NCI-H69 (cell line): ENCODE measurements at regions not wholly inside any gene's neighbourhood (a gene's known extent, or its start where the extent isn't known, plus 50 kb on each side); places are given as distances from the start of the nearest gene placed in this dataset.

Experiments
- DNase-seq: peaks from one replicate; lab custom pipeline; 2025; lab: John Stamatoyannopoulos, UW

GRCh38 chr18:37741032-37741623 lies 175.5 kb upstream of the CELF4 start:
- DNase-seq, result no peak

GRCh38 chr18:37734406-37734805 lies 168.8 kb upstream of the CELF4 start:
- no peak for DNase-seq

DNA sequence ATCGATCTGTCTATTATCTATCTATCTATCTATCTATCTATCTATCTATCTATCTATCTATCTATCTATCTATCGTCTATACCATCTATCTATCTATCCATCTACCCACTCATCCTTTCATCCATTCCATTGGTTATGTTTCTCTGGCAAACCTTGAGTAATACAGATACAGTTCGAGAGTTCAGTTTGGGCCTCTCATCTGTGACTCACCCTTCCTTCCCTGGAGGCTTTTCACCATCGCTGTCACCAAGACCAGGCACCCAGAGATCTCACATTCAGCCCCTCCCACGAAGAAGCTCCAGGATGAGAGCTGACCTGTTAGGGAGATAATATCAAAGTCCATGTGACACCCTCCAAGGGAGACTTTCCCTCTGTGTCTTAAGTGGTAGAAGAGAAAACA lies 164.1 kb upstream of the CELF4 start:
- no peak for DNase-seq

DNA sequence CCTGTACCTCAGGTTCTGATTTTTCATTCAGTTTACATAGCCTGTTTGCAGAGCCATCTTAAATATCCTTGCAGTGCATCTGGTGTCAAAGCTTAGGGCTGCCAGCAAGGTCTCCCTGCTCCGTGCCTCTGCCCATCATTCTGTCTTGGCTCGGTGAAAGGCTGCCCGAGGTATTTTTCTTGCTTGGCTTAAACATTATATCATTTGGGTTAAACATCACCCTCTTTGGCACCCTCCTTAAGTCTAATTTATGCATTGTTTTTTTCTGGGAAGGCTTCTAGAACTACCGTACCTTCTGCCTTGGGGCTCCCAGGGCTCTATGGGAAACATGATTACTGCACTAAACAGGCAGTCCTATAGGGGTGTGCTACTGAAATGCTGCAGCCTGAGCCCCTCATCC lies 158.6 kb upstream of the CELF4 start:
- DNase-seq, result no peak

DNA sequence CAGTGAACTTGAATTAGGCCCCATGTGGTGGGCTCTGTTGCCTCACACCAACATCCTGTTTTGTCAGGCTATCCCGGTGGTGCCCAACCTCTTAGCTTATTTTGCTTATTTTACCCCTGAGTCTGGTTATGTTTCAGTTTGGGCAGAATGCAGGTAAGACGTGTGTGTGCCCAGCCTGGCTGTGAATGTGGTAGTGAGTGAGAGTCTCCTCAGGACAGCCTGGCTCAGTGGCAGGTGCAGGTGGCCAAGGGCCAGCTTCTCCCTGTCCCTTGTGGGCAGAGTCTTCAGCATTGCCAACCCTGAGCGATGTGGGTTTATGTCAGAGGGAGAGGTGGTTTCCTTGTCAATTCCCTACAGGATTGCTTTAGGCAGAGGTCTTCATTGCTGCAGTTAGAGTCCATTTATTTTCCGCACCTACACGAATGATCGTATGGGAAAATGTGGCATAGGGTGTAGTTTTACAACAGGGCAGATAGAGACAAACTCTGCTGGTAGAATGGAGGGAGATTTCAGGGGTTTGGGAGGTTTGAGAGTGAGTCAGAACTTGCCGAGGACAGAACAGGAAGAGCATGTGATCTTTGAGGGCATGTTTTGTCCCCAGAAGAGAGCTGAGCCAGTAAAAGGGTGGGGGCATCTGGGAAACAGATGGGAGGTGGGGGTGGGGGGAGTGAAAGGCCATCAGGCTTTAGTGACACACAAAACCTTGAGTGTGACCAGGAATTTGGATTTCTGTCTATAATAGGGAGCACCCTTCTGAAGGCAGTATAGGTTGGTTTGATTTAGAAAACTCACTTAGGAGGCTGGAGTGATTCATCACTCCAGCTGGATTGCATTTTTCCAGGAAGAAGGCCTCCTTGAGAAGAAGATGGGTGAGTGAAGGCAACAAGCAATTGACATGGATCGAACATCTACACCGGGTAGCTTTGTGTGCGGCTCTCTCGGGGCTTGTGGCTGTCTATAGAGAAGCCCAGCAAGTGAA lies 156.2 kb upstream of the CELF4 start:
- DNase-seq, result no peak

GRCh38 chr18:37720663-37721062 lies 155.1 kb upstream of the CELF4 start:
- DNase-seq, result no peak

GRCh38 chr18:37717656-37718055 lies 152.1 kb upstream of the CELF4 start:
- DNase-seq, result no peak

GRCh38 chr18:37717098-37717497 lies 151.5 kb upstream of the CELF4 start:
- no peak for DNase-seq

DNA sequence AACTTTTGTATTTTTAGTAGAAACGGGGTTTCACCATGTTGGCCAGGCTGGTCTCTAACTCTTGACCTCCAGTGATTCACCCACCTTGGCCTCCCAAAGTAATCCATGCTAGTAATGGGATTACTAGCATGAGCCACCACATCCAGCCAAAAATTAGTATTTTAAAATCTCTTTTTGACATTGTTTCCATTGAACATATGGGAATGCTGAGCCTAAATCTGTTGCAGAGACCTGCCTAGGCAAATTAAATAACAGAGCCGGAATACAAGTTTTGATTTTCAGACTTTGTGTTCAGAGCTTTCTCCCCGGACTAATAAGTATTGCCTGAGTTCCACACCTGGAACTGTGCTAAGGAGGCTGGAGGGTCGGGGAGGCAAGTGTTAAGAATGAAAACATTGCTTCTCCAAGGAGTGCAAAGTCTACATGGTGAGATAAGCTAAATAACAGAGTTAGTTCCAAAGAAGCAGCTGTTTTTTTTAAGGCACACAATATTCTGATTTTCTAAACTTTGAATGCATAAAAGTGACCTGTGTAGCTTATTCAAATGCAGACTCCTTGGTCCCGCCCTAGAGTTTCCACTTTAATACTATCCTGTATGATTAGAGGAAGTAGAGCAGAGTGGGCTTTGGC lies 150.6 kb upstream of the CELF4 start:
- DNase-seq, result no peak

DNA sequence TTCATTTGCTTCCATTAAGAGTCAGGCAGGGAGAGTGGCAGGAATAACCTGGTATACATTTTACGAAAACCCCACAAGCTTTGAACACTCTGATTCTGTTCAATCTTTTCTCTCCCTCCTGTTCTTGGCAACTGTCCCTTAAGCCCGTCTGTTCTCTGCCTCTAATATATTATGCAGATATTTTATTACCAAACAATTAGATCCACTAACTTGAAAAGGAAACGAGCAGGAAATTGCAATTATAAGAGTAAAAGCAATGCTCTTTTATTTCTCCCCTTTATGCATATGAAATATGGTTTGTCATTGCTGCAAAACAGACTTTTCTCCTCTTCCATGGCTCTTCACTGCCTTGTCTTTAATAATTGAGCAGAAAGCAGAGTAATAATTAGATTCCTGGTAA lies 149.1 kb upstream of the CELF4 start:
- peak; percentile 63 for DNase-seq

GRCh38 chr18:37712776-37713175 lies 147.2 kb upstream of the CELF4 start:
- DNase-seq, result peak; percentile 50

GRCh38 chr18:37711766-37712505 lies 146.3 kb upstream of the CELF4 start:
- DNase-seq, result no peak

DNA sequence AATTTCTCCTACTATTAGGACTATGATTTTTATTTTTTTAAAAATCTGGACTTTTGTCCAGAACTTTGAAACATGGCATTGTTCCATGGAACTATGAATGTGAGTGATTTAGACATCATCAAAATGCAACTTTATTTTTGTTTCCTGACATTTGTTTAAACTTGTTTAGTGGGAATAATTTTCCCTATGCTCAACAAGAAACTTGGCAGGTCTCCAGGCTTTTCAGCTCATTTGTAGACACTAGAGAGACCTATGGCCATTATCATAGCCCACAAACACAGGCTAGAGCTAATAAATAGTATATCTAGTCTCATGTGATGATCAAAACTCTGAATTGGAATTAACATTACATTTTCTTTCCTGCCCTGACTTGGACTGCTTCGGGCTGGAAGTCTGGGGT lies 145.1 kb upstream of the CELF4 start:
- peak; percentile 44 for DNase-seq

DNA sequence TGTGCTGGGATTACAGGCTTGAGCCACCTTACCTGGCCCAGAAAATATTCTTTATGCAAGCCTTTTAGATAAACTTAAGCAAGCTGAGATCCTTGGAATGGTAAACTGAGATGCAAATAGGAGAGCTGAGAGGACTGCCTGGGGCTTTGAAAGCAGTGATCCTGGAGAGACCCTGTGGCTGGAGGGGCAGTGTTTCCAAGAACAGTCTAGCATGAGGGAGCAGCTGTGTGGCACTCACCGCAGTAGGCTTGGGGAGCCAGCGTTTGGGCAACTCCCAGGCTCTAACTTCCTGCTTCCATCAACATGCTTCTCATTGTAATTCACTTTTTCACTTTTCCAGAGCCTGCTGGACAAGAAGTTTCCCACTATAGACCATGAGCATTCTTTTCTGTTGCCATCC lies 144.1 kb upstream of the CELF4 start:
- DNase-seq, result no peak

DNA sequence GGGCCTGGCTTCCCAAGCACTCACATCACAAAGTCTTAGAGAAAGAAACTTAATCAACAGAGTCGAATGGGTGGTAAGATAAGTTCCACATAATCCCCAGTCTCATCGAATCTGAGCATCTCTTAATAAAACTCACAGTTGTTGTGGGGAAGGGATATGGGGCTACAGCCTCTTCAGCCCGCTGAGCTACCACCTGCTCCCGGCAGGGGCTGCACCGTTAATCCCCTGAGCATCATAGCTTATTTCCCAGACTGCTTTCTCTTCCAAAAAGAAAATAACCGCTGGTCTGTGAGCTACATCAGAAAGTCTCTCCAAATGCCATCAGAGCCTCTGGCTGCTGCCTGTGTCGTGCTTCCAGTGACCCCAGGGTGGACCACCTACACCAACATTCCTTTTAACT lies 139.4 kb upstream of the CELF4 start:
- no peak for DNase-seq

DNA sequence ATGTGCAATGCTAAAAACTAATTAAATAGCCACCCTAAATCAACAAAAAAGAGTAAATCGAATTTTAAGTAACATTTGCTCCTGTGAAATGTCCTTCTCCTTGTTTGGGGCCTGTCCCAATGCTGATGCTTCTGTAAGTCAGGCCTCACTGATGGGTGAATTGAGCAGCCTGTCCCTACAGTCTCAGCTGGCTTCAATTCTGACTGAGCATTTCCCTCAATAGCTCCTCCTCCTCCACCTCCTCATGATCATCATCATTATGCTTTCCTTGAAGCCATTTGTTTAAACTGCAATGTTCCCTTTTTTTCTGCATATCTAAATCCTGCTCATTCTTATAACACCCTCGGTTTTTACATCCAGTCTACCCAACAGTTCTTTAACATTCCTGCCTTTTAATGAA lies 137.2 kb upstream of the CELF4 start:
- DNase-seq, result no peak

- no peak for DNase-seq
These were observed 136.4 kb upstream of the CELF4 start for GRCh38 chr18:37701967-37702366.

DNA sequence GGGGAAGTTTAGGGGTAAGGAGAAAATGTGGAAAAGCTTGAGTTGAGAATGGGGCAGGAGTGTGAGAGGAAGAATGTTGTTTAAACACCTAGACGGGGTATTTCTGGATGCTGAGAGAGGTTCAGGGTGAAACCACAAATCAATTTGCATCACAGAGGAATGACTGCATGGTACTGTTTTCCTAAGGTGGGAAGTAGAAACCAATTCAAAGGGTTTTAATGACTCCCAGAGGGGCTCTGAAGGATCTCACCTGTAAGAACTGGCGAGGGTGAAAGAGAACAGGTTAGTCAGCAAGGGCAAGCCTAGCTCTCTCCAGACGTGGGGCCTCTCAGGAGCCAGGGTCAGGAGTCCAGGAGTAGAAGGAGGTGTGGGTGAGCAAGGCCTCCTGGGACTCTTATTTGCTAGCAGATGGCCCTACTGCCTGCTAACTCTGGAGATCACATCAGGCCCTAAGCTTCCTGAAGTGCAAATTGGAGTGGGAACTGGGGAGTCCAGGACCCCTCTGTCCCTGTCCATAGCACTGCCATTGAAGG lies 133.0 kb upstream of the CELF4 start:
- DNase-seq, result peak; percentile 61

DNA sequence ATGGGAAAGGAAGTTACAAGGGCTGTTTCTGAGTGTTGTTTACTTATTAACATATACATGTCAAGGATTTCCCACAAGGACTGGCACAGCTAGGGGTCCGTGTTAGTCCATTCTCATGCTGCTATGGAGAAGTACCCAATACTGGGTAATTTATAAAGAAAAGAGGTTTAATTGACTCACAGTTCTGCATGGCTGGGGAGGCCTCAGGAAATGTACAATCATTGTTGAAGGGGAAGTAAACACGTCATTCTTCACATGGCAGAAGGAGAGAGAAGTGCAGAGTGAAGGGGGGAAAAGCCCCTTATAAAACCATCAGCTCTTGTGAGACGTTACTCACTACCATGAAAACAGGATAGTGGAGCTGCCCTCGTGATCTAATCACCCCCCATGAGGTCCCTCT lies 128.9 kb upstream of the CELF4 start:
- DNase-seq, result no peak

- DNase-seq, result no peak
These were observed 125.6 kb upstream of the CELF4 start for GRCh38 chr18:37691162-37691561.

DNA sequence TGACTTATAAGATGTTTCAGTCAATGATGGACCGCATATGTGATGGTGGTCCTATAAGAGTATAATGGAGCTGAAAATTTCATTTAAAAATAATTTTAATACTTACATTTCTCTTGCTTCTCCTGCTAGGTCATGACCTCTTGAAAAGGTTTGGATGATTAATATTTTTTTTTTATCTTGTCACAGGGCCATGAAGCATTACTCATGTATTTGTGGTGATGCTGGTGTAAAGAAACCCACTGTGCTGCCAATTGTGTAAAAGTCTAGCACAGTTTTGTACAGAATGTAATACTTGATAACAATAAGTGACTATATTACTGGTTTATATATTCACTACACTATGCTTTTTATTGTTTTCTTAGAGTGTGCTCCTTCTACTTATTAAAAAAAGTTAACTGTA lies 124.2 kb upstream of the CELF4 start:
- no peak for DNase-seq

GRCh38 chr18:37684590-37684989 lies 119.0 kb upstream of the CELF4 start:
- DNase-seq, result peak; percentile 48
